ENCODE measurements at regions not wholly inside any gene's neighbourhood (a gene's known extent, or its start where the extent isn't known, plus 50 kb on each side); places are given as distances from the start of the nearest gene placed in this dataset.

- TF ChIP-seq, protein P1, sequence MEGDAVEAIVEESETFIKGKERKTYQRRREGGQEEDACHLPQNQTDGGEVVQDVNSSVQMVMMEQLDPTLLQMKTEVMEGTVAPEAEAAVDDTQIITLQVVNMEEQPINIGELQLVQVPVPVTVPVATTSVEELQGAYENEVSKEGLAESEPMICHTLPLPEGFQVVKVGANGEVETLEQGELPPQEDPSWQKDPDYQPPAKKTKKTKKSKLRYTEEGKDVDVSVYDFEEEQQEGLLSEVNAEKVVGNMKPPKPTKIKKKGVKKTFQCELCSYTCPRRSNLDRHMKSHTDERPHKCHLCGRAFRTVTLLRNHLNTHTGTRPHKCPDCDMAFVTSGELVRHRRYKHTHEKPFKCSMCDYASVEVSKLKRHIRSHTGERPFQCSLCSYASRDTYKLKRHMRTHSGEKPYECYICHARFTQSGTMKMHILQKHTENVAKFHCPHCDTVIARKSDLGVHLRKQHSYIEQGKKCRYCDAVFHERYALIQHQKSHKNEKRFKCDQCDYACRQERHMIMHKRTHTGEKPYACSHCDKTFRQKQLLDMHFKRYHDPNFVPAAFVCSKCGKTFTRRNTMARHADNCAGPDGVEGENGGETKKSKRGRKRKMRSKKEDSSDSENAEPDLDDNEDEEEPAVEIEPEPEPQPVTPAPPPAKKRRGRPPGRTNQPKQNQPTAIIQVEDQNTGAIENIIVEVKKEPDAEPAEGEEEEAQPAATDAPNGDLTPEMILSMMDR (IDR thresholded peaks at IDR 0.05; ENCODE audit: extremely low read depth, insufficient read depth, missing control alignments): no peak
- in situ Hi-C loops (cut with MboI; ENCODE audit: low pct_unique_long_range_greater_than_20kb, low sequenced_read_pairs, unreplicated experiment): no loop called here
- no peak for DNase-seq (ENCODE audit: low spot score)
These were observed 593.6 kb downstream of the ZIC1 start for GRCh38 chr3:148002705-148003205.

DNA sequence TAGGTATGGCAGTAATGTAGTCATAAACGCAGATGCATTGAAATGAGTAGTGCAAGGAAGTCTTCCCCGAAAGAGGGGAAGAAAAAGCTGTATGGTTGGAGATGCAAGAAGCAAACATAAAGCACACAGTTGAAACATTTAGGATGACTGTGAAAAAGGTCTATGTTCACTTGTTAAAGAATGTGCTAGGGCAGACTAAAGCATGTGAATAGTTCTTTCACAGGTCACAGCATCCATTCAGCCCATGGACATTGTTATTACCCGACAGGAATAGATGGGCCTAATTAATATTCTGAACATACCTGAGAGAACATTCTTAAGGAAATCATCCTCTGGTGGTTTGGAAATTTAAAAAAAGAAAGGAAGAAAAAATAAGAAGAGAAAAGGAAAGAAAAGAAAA, 595.2 kb downstream of the ZIC1 start:
- no peak for DNase-seq (ENCODE audit: low spot score)
- TF ChIP-seq, protein P1 (IDR thresholded peaks at IDR 0.05; ENCODE audit: extremely low read depth, insufficient read depth, missing control alignments): no peak
- in situ Hi-C loops (cut with MboI; ENCODE audit: low pct_unique_long_range_greater_than_20kb, low sequenced_read_pairs, unreplicated experiment): no loop called here

DNA sequence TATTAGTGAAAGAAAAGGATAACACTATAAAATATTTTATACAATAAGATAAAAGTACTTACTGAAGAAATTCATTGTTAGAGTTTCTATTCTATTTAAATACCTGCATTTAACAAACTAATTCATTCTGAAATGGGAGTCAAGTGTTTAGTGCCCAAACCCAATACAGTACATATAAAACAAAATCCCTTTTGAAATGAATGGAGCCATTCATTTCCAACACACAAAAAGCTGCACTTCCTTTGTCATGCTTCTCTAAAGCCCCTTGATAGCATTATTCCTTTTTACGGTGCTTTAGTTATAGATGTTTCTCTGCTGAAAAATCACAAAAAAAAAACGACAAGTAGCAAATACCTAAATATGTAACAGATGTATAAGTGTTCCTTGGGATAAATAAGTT, 596.3 kb downstream of the ZIC1 start:
- no peak for DNase-seq (ENCODE audit: low spot score)
- in situ Hi-C loops (cut with MboI; ENCODE audit: low pct_unique_long_range_greater_than_20kb, low sequenced_read_pairs, unreplicated experiment): no loop called here
- TF ChIP-seq, protein P1 (IDR thresholded peaks at IDR 0.05; ENCODE audit: extremely low read depth, insufficient read depth, missing control alignments): no peak

- TF ChIP-seq, protein P1 (IDR thresholded peaks at IDR 0.05; ENCODE audit: extremely low read depth, insufficient read depth, missing control alignments): no peak
- in situ Hi-C loops (cut with MboI; ENCODE audit: low pct_unique_long_range_greater_than_20kb, low sequenced_read_pairs, unreplicated experiment): no loop called here
- no peak for DNase-seq (ENCODE audit: low spot score)
These were observed 597.3 kb downstream of the ZIC1 start for GRCh38 chr3:148006508-148006907.

DNA sequence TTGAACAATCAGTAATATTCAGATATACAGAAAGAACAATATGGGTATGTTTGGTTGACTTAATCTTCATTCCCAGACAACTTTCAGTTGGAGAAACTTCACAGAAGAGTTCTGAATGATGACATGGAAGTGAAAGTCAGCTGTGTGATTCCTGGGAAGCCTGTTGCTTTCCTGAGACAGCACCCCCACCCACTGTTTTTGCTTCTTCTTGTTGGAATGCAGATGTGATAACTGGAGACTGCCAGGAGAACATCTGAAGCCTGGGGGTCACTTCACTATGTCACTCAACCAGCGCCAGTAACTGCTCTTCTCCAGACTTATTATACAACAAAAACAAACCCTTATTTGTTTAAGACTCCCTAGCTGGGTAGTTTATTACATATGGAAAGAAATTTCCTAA, 599.4 kb downstream of the ZIC1 start:
- in situ Hi-C loops (cut with MboI; ENCODE audit: low pct_unique_long_range_greater_than_20kb, low sequenced_read_pairs, unreplicated experiment): no loop called here
- TF ChIP-seq, protein P1 (IDR thresholded peaks at IDR 0.05; ENCODE audit: extremely low read depth, insufficient read depth, missing control alignments): no peak
- DNase-seq (ENCODE audit: low spot score): no peak

DNA sequence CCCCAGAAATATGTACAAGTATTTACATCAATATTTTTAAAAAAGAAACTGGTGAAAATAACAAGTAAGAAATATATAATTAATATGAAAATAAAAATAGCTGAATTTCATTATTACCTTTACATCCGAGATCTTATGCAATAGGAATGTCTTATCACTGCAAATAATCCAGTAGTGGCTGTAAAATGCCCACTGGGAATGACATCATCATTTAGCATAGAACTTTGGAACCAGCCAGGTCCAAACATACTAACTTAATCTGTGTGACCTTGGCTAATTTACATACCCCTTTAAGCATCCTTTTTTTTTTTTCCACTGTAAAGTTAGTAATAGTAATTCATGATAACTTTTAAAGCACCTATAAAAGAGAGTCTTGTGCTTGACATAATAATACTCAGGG, 611.7 kb downstream of the ZIC1 start:
- no peak for DNase-seq (ENCODE audit: low spot score)
- in situ Hi-C loops (cut with MboI; ENCODE audit: low pct_unique_long_range_greater_than_20kb, low sequenced_read_pairs, unreplicated experiment): no loop called here
- TF ChIP-seq, protein P1 (IDR thresholded peaks at IDR 0.05; ENCODE audit: extremely low read depth, insufficient read depth, missing control alignments): no peak

- TF ChIP-seq, protein P1 (IDR thresholded peaks at IDR 0.05; ENCODE audit: extremely low read depth, insufficient read depth, missing control alignments): no peak
- in situ Hi-C loops (cut with MboI; ENCODE audit: low pct_unique_long_range_greater_than_20kb, low sequenced_read_pairs, unreplicated experiment): no loop called here
- no peak for DNase-seq (ENCODE audit: low spot score)
These were observed 612.2 kb downstream of the ZIC1 start for GRCh38 chr3:148021381-148021780.

Data from GM13977 (cell line).